Progenitor cell of endocrine pancreas (in vitro differentiated cells): ENCODE measurements at regions not wholly inside any gene's neighbourhood (a gene's known extent, or its start where the extent isn't known, plus 50 kb on each side); places are given as distances from the start of the nearest gene placed in this dataset.

Experiments used
- DNase-seq: peaks from one replicate; pipeline ENCODE4 v3.0.0; 2021; ENCODE audit warnings: low spot score; ENCODE audit not compliant: unreplicated experiment
- H3K27ac Mint-ChIP-seq: 2 replicates; pipeline ENCODE4 v1.8.0; 2021; ENCODE audit warnings: mild to moderate bottlenecking, moderate library complexity, mixed read lengths
- H3K27me3 Mint-ChIP-seq: 2 replicates; pipeline ENCODE4 v1.8.0; 2021; ENCODE audit warnings: mixed read lengths
- H3K36me3 Mint-ChIP-seq: 2 replicates; pipeline ENCODE4 v1.8.0; 2022; ENCODE audit warnings: mixed read lengths; ENCODE audit not compliant: insufficient read depth
- H3K4me1 Mint-ChIP-seq: 2 replicates; pipeline ENCODE4 v1.8.0; 2021; ENCODE audit warnings: low read depth, mixed read lengths
- H3K4me3 Mint-ChIP-seq: 2 replicates; pipeline ENCODE4 v1.8.0; 2021; ENCODE audit warnings: low read depth, mild to moderate bottlenecking, moderate library complexity, mixed read lengths
- H3K9me3 Mint-ChIP-seq: 2 replicates; pipeline ENCODE4 v1.8.0; 2021; ENCODE audit warnings: low read depth, mixed read lengths
- CTCF ChIP-seq: fragments of 200-600 bp; sonication (generic); IDR thresholded peaks from one replicate; pipeline ENCODE4 v1.5.0; 2021; ENCODE audit warnings: antibody characterized with exemption, mild to moderate bottlenecking; ENCODE audit not compliant: unreplicated experiment

- H3K4me1 Mint-ChIP-seq: no peaks in the 10 kb centered on the region
- DNase-seq: no peak
- H3K27ac Mint-ChIP-seq: no peak overlapping the region
- H3K27me3 Mint-ChIP-seq: no peaks in the 10 kb centered on the region
- no peak for TF ChIP-seq CTCF
- H3K4me3 Mint-ChIP-seq: no peak overlapping the region
- no peaks in the 10 kb centered on the region for H3K36me3 Mint-ChIP-seq
- peaks cover 3% of the 10 kb centered on the region for H3K9me3 Mint-ChIP-seq
Measured at GRCh38 chr3:152556731-152557254, 278.1 kb upstream of the P2RY1 start.

GRCh38 chr3:152557302-152557999 is 277.5 kb upstream of the P2RY1 start:
- no peaks in the 10 kb centered on the region for H3K27me3 Mint-ChIP-seq
- H3K4me1 Mint-ChIP-seq: no peaks in the 10 kb centered on the region
- H3K36me3 Mint-ChIP-seq: no peaks in the 10 kb centered on the region
- no peak for DNase-seq
- H3K4me3 Mint-ChIP-seq: no peak overlapping the region
- no peak overlapping the region for H3K27ac Mint-ChIP-seq
- H3K9me3 Mint-ChIP-seq: peaks cover 3% of the 10 kb centered on the region
- TF ChIP-seq CTCF: no peak

- Mint-ChIP-seq H3K9me3 (peaks cover 3% of the 10 kb centered on the region), H3K4me3 (no peak overlapping the region), H3K4me1 (no peaks in the 10 kb centered on the region), H3K36me3 (no peaks in the 10 kb centered on the region), H3K27ac (no peak overlapping the region), H3K27me3 (no peaks in the 10 kb centered on the region)
- no peak for DNase-seq
- TF ChIP-seq CTCF: no peak
Measured at GRCh38 chr3:152558386-152558785, 276.5 kb upstream of the P2RY1 start.

GRCh38 chr3:152559246-152559645 is 275.7 kb upstream of the P2RY1 start:
- Mint-ChIP-seq H3K27ac (no peak overlapping the region), H3K4me3 (no peak overlapping the region), H3K27me3 (no peaks in the 10 kb centered on the region), H3K9me3 (peaks cover 3% of the 10 kb centered on the region), H3K36me3 (no peaks in the 10 kb centered on the region), H3K4me1 (no peaks in the 10 kb centered on the region)
- DNase-seq: no peak
- no peak for TF ChIP-seq CTCF

GRCh38 chr3:152564459-152564858 is 270.5 kb upstream of the P2RY1 start:
- DNase-seq: no peak
- Mint-ChIP-seq H3K9me3 (peaks cover 3% of the 10 kb centered on the region), H3K4me1 (no peaks in the 10 kb centered on the region), H3K4me3 (no peak overlapping the region), H3K27ac (no peak overlapping the region), H3K27me3 (no peaks in the 10 kb centered on the region), H3K36me3 (no peaks in the 10 kb centered on the region)
- TF ChIP-seq CTCF: no peak
